H9 (cell line): ENCODE measurements at regions not wholly inside any gene's neighbourhood (a gene's known extent, or its start where the extent isn't known, plus 50 kb on each side); places are given as distances from the start of the nearest gene placed in this dataset.

Source experiments
- DNase-seq: peaks from one replicate; pipeline ENCODE4 v3.0.0-alpha.2; 2017
- H2AFZ ChIP-seq: one replicate; pipeline ENCODE4 v1.6.1; 2013; ENCODE audit warnings: mild to moderate bottlenecking, low read length, control low read depth, moderate library complexity
- H2AK5ac ChIP-seq: 2 replicates; pipeline ENCODE4 v1.6.1; 2013; ENCODE audit warnings: low read length, control low read depth, mixed read lengths; ENCODE audit not compliant: insufficient read length
- H2BK120ac ChIP-seq: one replicate; pipeline ENCODE4 v1.6.1; 2013; ENCODE audit warnings: low read depth, mild to moderate bottlenecking, low read length, control low read depth, inconsistent platforms; ENCODE audit not compliant: poor library complexity, severe bottlenecking
- H2BK12ac ChIP-seq: 2 replicates; pipeline ENCODE4 v1.6.1; 2013; ENCODE audit warnings: low read length, control low read depth, mixed read lengths, low read depth; ENCODE audit not compliant: insufficient read length
- H2BK15ac ChIP-seq: 2 replicates; pipeline ENCODE4 v1.6.1; 2013; ENCODE audit warnings: low read depth, low read length, control low read depth
- H2BK20ac ChIP-seq: one replicate; pipeline ENCODE4 v1.6.1; 2013; ENCODE audit warnings: low read depth, mild to moderate bottlenecking, low read length, control low read depth, inconsistent platforms; ENCODE audit not compliant: poor library complexity, severe bottlenecking
- H2BK5ac ChIP-seq: 2 replicates; pipeline ENCODE4 v1.6.1; 2013; ENCODE audit warnings: low read length, control low read depth, mixed read lengths; ENCODE audit not compliant: insufficient read length
- H3K14ac ChIP-seq: 2 replicates; pipeline ENCODE4 v1.6.1; 2013; ENCODE audit warnings: low read length, control low read depth; ENCODE audit not compliant: insufficient read depth
- H3K18ac ChIP-seq: 2 replicates; pipeline ENCODE4 v1.6.1; 2013; ENCODE audit warnings: low read depth, mild to moderate bottlenecking, mixed read lengths, low read length, control low read depth; ENCODE audit not compliant: insufficient read length
- H3K23ac ChIP-seq: 2 replicates; pipeline ENCODE4 v1.6.1; 2013; ENCODE audit warnings: low read length, control low read depth, mixed read lengths, low read depth; ENCODE audit not compliant: insufficient read length
- H3K23me2 ChIP-seq: 2 replicates; pipeline ENCODE4 v1.6.1; 2013; ENCODE audit warnings: low read depth, mild to moderate bottlenecking, mixed read lengths, low read length, control low read depth; ENCODE audit not compliant: insufficient read length, poor library complexity, severe bottlenecking
- H3K27ac ChIP-seq: 2 replicates; pipeline ENCODE4 v1.5.1; 2013; ENCODE audit warnings: low read length, control low read depth, mixed read lengths, low read depth; ENCODE audit not compliant: insufficient read length
- H3K27me3 ChIP-seq: 2 replicates; pipeline ENCODE4 v1.6.1; 2013; ENCODE audit warnings: low read length, control low read depth, inconsistent platforms; ENCODE audit not compliant: insufficient read depth
- H3K4ac ChIP-seq: 2 replicates; pipeline ENCODE4 v1.6.1; 2013; ENCODE audit warnings: low read depth, mild to moderate bottlenecking, control low read depth, inconsistent platforms, low read length, moderate library complexity
- H3K4me1 ChIP-seq: 2 replicates; pipeline ENCODE4 v1.6.1; 2013; ENCODE audit warnings: low read length, control low read depth, inconsistent platforms; ENCODE audit not compliant: insufficient read depth
- H3K4me2 ChIP-seq: 2 replicates; pipeline ENCODE4 v1.6.1; 2013; ENCODE audit warnings: low read length, control low read depth, mixed read lengths; ENCODE audit not compliant: insufficient read length, insufficient read depth
- H3K56ac ChIP-seq: 2 replicates; pipeline ENCODE4 v1.6.1; 2013; ENCODE audit warnings: low read depth, mild to moderate bottlenecking, mixed read lengths, low read length, control low read depth; ENCODE audit not compliant: insufficient read length
- H3K79me1 ChIP-seq: 2 replicates; pipeline ENCODE4 v1.6.1; 2013; ENCODE audit warnings: low read depth, mild to moderate bottlenecking, moderate library complexity, low read length, control low read depth, inconsistent platforms; ENCODE audit not compliant: insufficient read depth, poor library complexity, severe bottlenecking
- H3K79me2 ChIP-seq: 2 replicates; pipeline ENCODE4 v1.6.1; 2013; ENCODE audit warnings: low read length, control low read depth, inconsistent platforms; ENCODE audit not compliant: insufficient read depth
- H3K9ac ChIP-seq: 2 replicates; pipeline ENCODE4 v1.6.1; 2013; ENCODE audit warnings: low read length, control low read depth, mixed read lengths; ENCODE audit not compliant: insufficient read length; ENCODE audit errors: extremely low read depth
- H3K9me3 ChIP-seq: one replicate; pipeline ENCODE4 v1.6.1; 2013; ENCODE audit warnings: low read depth, low read length, inconsistent platforms; ENCODE audit not compliant: control insufficient read depth
- H3T11ph ChIP-seq: one replicate; pipeline ENCODE4 v1.6.1; 2013; ENCODE audit warnings: mild to moderate bottlenecking, low read length, control low read depth, inconsistent platforms
- H4K20me1 ChIP-seq: one replicate; pipeline ENCODE4 v1.6.1; 2013; ENCODE audit not compliant: control insufficient read depth, insufficient read length, insufficient read depth
- H4K5ac ChIP-seq: 2 replicates; pipeline ENCODE4 v1.6.1; 2013; ENCODE audit warnings: low read depth, mild to moderate bottlenecking, mixed read lengths, low read length, control low read depth; ENCODE audit not compliant: insufficient read length
- H4K8ac ChIP-seq: replicated peaks from 2 replicates; pipeline ENCODE4 v1.6.1; 2013; ENCODE audit warnings: low read length, control low read depth, mixed read lengths, low read depth; ENCODE audit not compliant: insufficient read length
- H4K91ac ChIP-seq: 2 replicates; pipeline ENCODE4 v1.6.1; 2013; ENCODE audit warnings: low read depth, mild to moderate bottlenecking, moderate library complexity, mixed read lengths, low read length, control low read depth; ENCODE audit not compliant: insufficient read length
- H3K27ac Mint-ChIP-seq, 3 experiments: 2 replicates in 2 of 3; 3 replicates in 1 of 3; pipeline ENCODE4 v1.8.0; 2020 to 2021; ENCODE audit warnings: mixed read lengths in 3 of 3, mild to moderate bottlenecking in 1 of 3, moderate library complexity in 1 of 3
- H3K27me3 Mint-ChIP-seq: 2 replicates; pipeline ENCODE4 v1.8.0; 2021; ENCODE audit warnings: low read depth, mild to moderate bottlenecking, moderate library complexity, mixed read lengths
- H3K36me3 Mint-ChIP-seq, 3 experiments: 2 replicates in 2 of 3; 3 replicates in 1 of 3; pipeline ENCODE4 v1.8.0; 2020 to 2021; ENCODE audit warnings: low read depth in 3 of 3, mixed read lengths in 3 of 3; ENCODE audit not compliant: insufficient read depth in 1 of 3
- H3K4me1 Mint-ChIP-seq, 2 experiments: 2 replicates each; pipeline ENCODE4 v1.8.0; 2020; ENCODE audit warnings: mixed read lengths in 2 of 2
- H3K4me3 Mint-ChIP-seq, 2 experiments: 2 replicates in 1 of 2; 3 replicates in 1 of 2; pipeline ENCODE4 v1.8.0; 2020 to 2021; ENCODE audit warnings: mild to moderate bottlenecking in 2 of 2, mixed read lengths in 2 of 2, moderate library complexity in 1 of 2
- H3K9me3 Mint-ChIP-seq, 2 experiments: 2 replicates in 1 of 2; 3 replicates in 1 of 2; pipeline ENCODE4 v1.8.0; 2020; ENCODE audit warnings: mild to moderate bottlenecking in 2 of 2, mixed read lengths in 2 of 2, moderate library complexity in 1 of 2
- CTCF ChIP-seq: fragments of 200-600 bp; sonication (generic); conservative IDR thresholded peaks from 3 replicates; pipeline ENCODE4 v1.8.0; 2021; ENCODE audit warnings: antibody characterized with exemption, mild to moderate bottlenecking
- WGBS: extraction: QIAGEN DNeasy Blood & Tissue Kit; methylation state at CpG from one replicate; pipeline ENCODE4 v1.1.7; 2013; ENCODE audit warnings: missing lambda C conversion rate, low lambda C conversion rate, mixed read lengths; ENCODE audit not compliant: insufficient read length; ENCODE audit errors: extremely low coverage; 5-methylcytosine and 5-hydroxymethylcytosine counted together

- no peak overlapping the region for H4K91ac ChIP-seq
- no peaks in the 10 kb centered on the region for H3K9me3 ChIP-seq
- no peaks in the 10 kb centered on the region for H3K79me2 ChIP-seq
- no peaks in the 10 kb centered on the region for H4K20me1 ChIP-seq
- no peak overlapping the region for H3K18ac ChIP-seq
- H3K27ac ChIP-seq: no peak overlapping the region
- H2AK5ac ChIP-seq: no peak overlapping the region
- H2AFZ ChIP-seq: no peak overlapping the region
- H3K14ac ChIP-seq: no peak overlapping the region
- no peaks in the 10 kb centered on the region for H3K27me3 ChIP-seq
- H3K27ac Mint-ChIP-seq: no peak overlapping the region
- WGBS: no CpG with 5 or more reads among the region's 8 CpGs
- H2BK12ac ChIP-seq: no peak overlapping the region
- no peak overlapping the region for H3K56ac ChIP-seq
- H3K9me3 Mint-ChIP-seq: no peaks in the 10 kb centered on the region
- no peaks in the 10 kb centered on the region for H3K36me3 Mint-ChIP-seq
- no peak overlapping the region for H3K4me3 Mint-ChIP-seq
- H2BK15ac ChIP-seq: no peak overlapping the region
- no peak overlapping the region for H3K9ac ChIP-seq
- no peak overlapping the region for H4K8ac ChIP-seq
- H3K27me3 Mint-ChIP-seq: peaks cover 13% of the 10 kb centered on the region
- no peaks in the 10 kb centered on the region for H3K23me2 ChIP-seq
- no peak for DNase-seq
- H3K4me2 ChIP-seq: no peak overlapping the region
- H3K23ac ChIP-seq: no peak overlapping the region
- no peak overlapping the region for H4K5ac ChIP-seq
- no peaks in the 10 kb centered on the region for H3K79me1 ChIP-seq
- no peak overlapping the region for H3T11ph ChIP-seq
- no peak overlapping the region for H2BK20ac ChIP-seq
- H3K4ac ChIP-seq: no peak overlapping the region
- H3K4me1 Mint-ChIP-seq: no peaks in the 10 kb centered on the region
- H2BK5ac ChIP-seq: no peak overlapping the region
- no peak overlapping the region for H2BK120ac ChIP-seq
- no peak for TF ChIP-seq CTCF
- H3K4me1 ChIP-seq: no peaks in the 10 kb centered on the region
Observed at GRCh38 chr2:348361-348916, 60.5 kb upstream of the ALKAL2 start.
